ENCODE measurements at regions not wholly inside any gene's neighbourhood (a gene's known extent, or its start where the extent isn't known, plus 50 kb on each side); places are given as distances from the start of the nearest gene placed in this dataset.

DNA sequence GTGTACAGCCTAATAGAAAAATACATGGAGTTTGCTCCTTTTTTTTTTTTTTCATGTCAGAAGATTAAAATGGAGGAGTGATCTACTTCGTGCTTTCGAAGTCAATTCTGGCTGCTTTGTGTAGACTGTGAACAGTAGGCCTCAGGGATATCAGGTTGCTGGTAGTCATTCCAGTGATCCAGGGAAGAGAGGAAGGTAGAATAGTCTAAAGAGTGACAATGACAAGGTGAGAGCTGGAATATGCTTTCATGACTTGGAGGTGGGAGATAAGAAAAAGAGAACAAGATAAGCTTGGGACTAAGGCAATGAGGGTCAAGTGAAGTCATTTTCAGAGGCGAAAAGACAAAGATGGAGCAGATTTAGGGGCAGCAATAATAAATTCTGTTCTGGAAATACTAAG lies 111.3 kb upstream of the MIR17HG start:
- CTCF ChIA-PET (ENCODE audit: low intra/inter-chr PET ratio), result no interaction called here
- no peak for FAIRE-seq
- 0% methylated on average over 3 of the region's 3 CpGs for WGBS (ENCODE audit: insufficient coverage, low coverage, missing lambda C conversion rate)
- in situ Hi-C loops (cut with MboI), result no loop called here
- H3K79me2 ChIP-seq (ENCODE audit: control insufficient read depth, insufficient read depth, low read length), result no peaks in the 10 kb centered on the region
- no peak overlapping the region for H3K27ac ChIP-seq (ENCODE audit: extremely low read depth, low read depth, low read length)
- BruUV-seq (replicated peaks), result no TSS peak
- no peak for DNase-seq (ENCODE audit: extremely low read depth in 1 of 4, low spot score in 3 of 4)
- ATAC-seq, result no peak
- intact Hi-C loops (cut with micrococcal nuclease), result loop anchor here (2.0 to 5.0 kb wide), 2 partner anchors 17 to 39 kb away; no protein-coding TSS in a partner anchor
- no peak overlapping the region for H3K9ac ChIP-seq (ENCODE audit: insufficient read depth in 1 of 2, low read depth in 2 of 2, low read length in 2 of 2)
- POLR2A ChIA-PET, result interaction anchor here (0.7 to 1.2 kb wide), 2 partner anchors 16 to 41 kb away, joined by 3 read pairs; no protein-coding TSS in a partner anchor
- no peak overlapping the region for H2AFZ ChIP-seq (ENCODE audit: low read depth, low read length)
- no peaks in the 10 kb centered on the region for H3K36me3 ChIP-seq (ENCODE audit: control insufficient read depth, insufficient read depth, low read length)
- no peak overlapping the region for H3K4me2 ChIP-seq (ENCODE audit: insufficient read depth, low read length)
- no peaks in the 10 kb centered on the region for H3K27me3 ChIP-seq (ENCODE audit: control insufficient read depth in 2 of 2, insufficient read depth in 2 of 2, low read length in 2 of 2)
- H4K20me1 ChIP-seq (replicated peaks; ENCODE audit: control insufficient read depth, insufficient read depth, low read length), result no peaks in the 10 kb centered on the region
- H3K9me1 ChIP-seq (ENCODE audit: control insufficient read depth, insufficient read depth, low read length), result no peaks in the 10 kb centered on the region
- H3K4me1 ChIP-seq (replicated peaks in 1 of 2; ENCODE audit: control insufficient read depth in 2 of 2, insufficient read depth in 2 of 2, low read length in 2 of 2), result no peaks in the 10 kb centered on the region
- H3K9me3 ChIP-seq (replicated peaks; ENCODE audit: control insufficient read depth, insufficient read depth, low read depth, low read length), result peaks cover 3% of the 10 kb centered on the region; the same call in 1 of the 2 replicates
- no peak overlapping the region for H3K4me3 ChIP-seq
- TF ChIP-seq, protein P1, sequence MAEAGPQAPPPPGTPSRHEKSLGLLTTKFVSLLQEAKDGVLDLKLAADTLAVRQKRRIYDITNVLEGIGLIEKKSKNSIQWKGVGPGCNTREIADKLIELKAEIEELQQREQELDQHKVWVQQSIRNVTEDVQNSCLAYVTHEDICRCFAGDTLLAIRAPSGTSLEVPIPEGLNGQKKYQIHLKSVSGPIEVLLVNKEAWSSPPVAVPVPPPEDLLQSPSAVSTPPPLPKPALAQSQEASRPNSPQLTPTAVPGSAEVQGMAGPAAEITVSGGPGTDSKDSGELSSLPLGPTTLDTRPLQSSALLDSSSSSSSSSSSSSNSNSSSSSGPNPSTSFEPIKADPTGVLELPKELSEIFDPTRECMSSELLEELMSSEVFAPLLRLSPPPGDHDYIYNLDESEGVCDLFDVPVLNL (CRISPR knock-in tag; IDR thresholded peaks at IDR 0.05; ENCODE audit: low read depth), result no peak
- TF ChIP-seq SRF (CRISPR knock-in tag; IDR thresholded peaks at IDR 0.05), result no peak
- TF ChIP-seq, protein P2, sequence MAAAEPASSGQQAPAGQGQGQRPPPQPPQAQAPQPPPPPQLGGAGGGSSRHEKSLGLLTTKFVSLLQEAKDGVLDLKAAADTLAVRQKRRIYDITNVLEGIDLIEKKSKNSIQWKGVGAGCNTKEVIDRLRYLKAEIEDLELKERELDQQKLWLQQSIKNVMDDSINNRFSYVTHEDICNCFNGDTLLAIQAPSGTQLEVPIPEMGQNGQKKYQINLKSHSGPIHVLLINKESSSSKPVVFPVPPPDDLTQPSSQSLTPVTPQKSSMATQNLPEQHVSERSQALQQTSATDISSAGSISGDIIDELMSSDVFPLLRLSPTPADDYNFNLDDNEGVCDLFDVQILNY (CRISPR knock-in tag; IDR thresholded peaks at IDR 0.05), result no peak
- no peak for TF ChIP-seq TEAD4 (IDR thresholded peaks at IDR 0.05; ENCODE audit: low read length)
- no peak for TF ChIP-seq TEAD4 (CRISPR knock-in tag; IDR thresholded peaks at IDR 0.05; ENCODE audit: borderline replicate concordance)
- TF ChIP-seq MCM7 (IDR thresholded peaks at IDR 0.05), result peak in 1 of 2 experiments; percentile 74; a peak in 1 of 4 replicates
- TF ChIP-seq HMG20B (CRISPR knock-in tag; IDR thresholded peaks at IDR 0.05), result no peak
- TF ChIP-seq SMAD4 (CRISPR knock-in tag; conservative IDR thresholded peaks at IDR 0.05), result no peak
- TF ChIP-seq NUFIP1 (IDR thresholded peaks at IDR 0.05; ENCODE audit: partially characterized antibody), result no peak
- TF ChIP-seq ZKSCAN3 (CRISPR knock-in tag; IDR thresholded peaks at IDR 0.05), result no peak
- no peak for TF ChIP-seq ZNF764 (CRISPR knock-in tag; IDR thresholded peaks at IDR 0.05; ENCODE audit: low read depth)
- no peak for TF ChIP-seq FIP1L1 (IDR thresholded peaks at IDR 0.05; ENCODE audit: low read depth, low read length, poor library complexity, severe bottlenecking)
- TF ChIP-seq FOXP1 (CRISPR knock-in tag; IDR thresholded peaks at IDR 0.05), result no peak
- TF ChIP-seq PPARD (CRISPR knock-in tag; IDR thresholded peaks at IDR 0.05), result no peak
- no peak for TF ChIP-seq ZBTB26 (CRISPR knock-in tag; IDR thresholded peaks at IDR 0.05)
- no peak for TF ChIP-seq RHOXF2B (CRISPR knock-in tag; conservative IDR thresholded peaks at IDR 0.05)
- 0 out of 2 replicates have a peak, but pooled peaks have one; percentile 17 for TF ChIP-seq GATAD2A (IDR thresholded peaks at IDR 0.05)
- TF ChIP-seq PTBP1 (IDR thresholded peaks at IDR 0.05; ENCODE audit: low read depth, low read length), result no peak

All from K562 (cell line).